Heart left ventricle (tissue), 16 donors: ENCODE measurements at regions not wholly inside any gene's neighbourhood (a gene's known extent, or its start where the extent isn't known, plus 50 kb on each side); places are given as distances from the start of the nearest gene placed in this dataset.

Experiments used
- ATAC-seq, 4 donors: fragments of 200-7000 bp; cut with Tn5 transposase; one replicate each; pipeline ENCODE4 v1.9.1; 2020 to 2022; ENCODE audit warnings: moderate library complexity in 4 of 4, mild to moderate bottlenecking in 3 of 4, moderate number of reproducible peaks in 1 of 4
- DNase-seq, 5 donors: peaks; one replicate each; pipeline ENCODE4 v3.0.0-alpha.2; 2020
- H3K27ac ChIP-seq, 12 donors: fragments of 200-600 bp; sonication (generic) in 4 of 12; one replicate each; pipeline versions ENCODE4 v1.5.0 to v1.8.0; 2016 to 2022; ENCODE audit warnings: mild to moderate bottlenecking in 2 of 12
- H3K27me3 ChIP-seq, 9 donors: fragments of 200-600 bp; sonication (generic) in 2 of 9; one replicate each; pipeline versions ENCODE4 v1.5.1 to v1.8.0; 2016 to 2022; ENCODE audit warnings: mild to moderate bottlenecking in 3 of 9
- H3K36me3 ChIP-seq, 9 donors: fragments of 200-600 bp; sonication (generic) in 2 of 9; one replicate each; pipeline versions ENCODE4 v1.5.0 to v1.8.0; 2018 to 2022; ENCODE audit warnings: mild to moderate bottlenecking in 2 of 9
- H3K4me1 ChIP-seq, 12 donors: fragments of 200-600 bp; sonication (generic) in 4 of 12; one replicate each; pipeline versions ENCODE4 v1.5.0 to v1.8.0; 2016 to 2022; ENCODE audit warnings: mild to moderate bottlenecking in 3 of 12
- H3K4me3 ChIP-seq, 12 donors: fragments of 200-600 bp; sonication (generic) in 4 of 12; one replicate each; pipeline versions ENCODE4 v1.5.0 to v1.8.0; 2017 to 2022; ENCODE audit warnings: mild to moderate bottlenecking in 9 of 12, moderate library complexity in 4 of 12
- H3K9me3 ChIP-seq, 12 donors: fragments of 200-600 bp; sonication (generic) in 4 of 12; one replicate each; pipeline versions ENCODE4 v1.5.0 to v1.8.0; 2016 to 2022; ENCODE audit warnings: mild to moderate bottlenecking in 1 of 12
- POLR2A ChIP-seq, 2 donors: fragments of 450-650 bp; IDR thresholded peaks; one replicate each; pipeline ENCODE4 v1.6.1; 2017; ENCODE audit warnings: antibody characterized with exemption in 2 of 2, mild to moderate bottlenecking in 2 of 2, moderate library complexity in 2 of 2
- WGBS, 4 donors: extraction: QIAGEN DNeasy Blood & Tissue Kit in 2 of 4; methylation state at CpG; one replicate each; pipeline versions ENCODE4 v1.1.5 to v1.1.7; 2013 to 2018; 5-methylcytosine and 5-hydroxymethylcytosine counted together
- intact Hi-C, 10 donors: fragments of 100-400 bp; cut with DNase I; formaldehyde crosslinking; loops; one replicate each; pipeline versions ENCODE4 v1.11.1 to v1.14.2; 2022
- TF ChIP-seq, protein P1 (sequence below), 12 donors: fragments of 200-600 bp; sonication (generic) in 4 of 12; IDR thresholded peaks; one replicate each; pipeline versions ENCODE4 v1.5.0 to v1.8.0; 2018 to 2022; ENCODE audit warnings: antibody characterized with exemption in 12 of 12, mild to moderate bottlenecking in 5 of 12
- donor health status: ischemic (EF 13 %, LVEDD 7.1; RV severe dilation, severe dysfunction).
- donor health status: healthy with polysubstance abuse.
- donor health status: DM: no; HTN: yes; CAD: no.
- donor health status: DM: no; HTN: no; CAD: no.
- donor health status: ischemic (EF 25% LVEDD 6.9; RV normal size, moderate dysfunction).
- donor health status: ischemic (EF 25% LVEDD 5.7; RV mildly dilated, moderate dysfunction).
- donor health status: healthy.
- donor health status: DM: yes; HTN: yes; CAD: no.
- donor health status: ischemic (EF 35%, LVEDD 5.7; RV mildly dilated, moderate dysfunction).
- donor health status: nonischemic (EF 11% LVEDD 7.7; RV severe dilation, severe dysfunction).
- donor health status: DM: yes; HTN: yes; CAD: no.
- donor health status: PGD.
- donor health status: ischemic (EF 29% LVEDD 5.4; RV normal size, mild dysfunction).
- donor health status: nonischemic (EF 23%, LVEDD 6.1; RV moderate dilation, normal function).

DNA sequence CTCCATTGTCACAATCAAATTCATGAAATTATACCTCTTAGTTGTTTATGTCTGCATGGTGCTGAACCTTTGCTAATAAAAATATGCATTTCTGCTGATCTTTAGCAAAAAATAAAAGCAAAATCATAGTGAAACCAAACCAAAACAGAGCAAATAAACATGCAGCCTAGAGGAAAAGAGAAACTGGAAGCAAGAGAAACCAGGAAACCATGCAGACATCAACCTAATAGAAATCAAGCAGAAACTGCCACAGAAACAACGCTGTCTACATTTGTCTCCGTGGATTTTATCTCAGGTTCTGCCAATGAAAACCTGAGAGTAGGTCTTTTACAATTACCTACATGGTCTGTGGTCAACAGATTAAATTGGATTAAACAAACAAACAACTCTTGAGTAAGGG is 173.7 kb downstream of the SYT10 start:
- Histone ChIP-seq H3K4me3 (no peak overlapping the region), H3K27ac (no peak overlapping the region), H3K4me1 (no peaks in the 10 kb centered on the region), H3K36me3 (no peaks in the 10 kb centered on the region), H3K9me3 (no peaks in the 10 kb centered on the region), H3K27me3 (no peaks in the 10 kb centered on the region)
- DNase-seq: no peak
- intact Hi-C loops: no loop called here
- ATAC-seq: no peak
- 55 to 75% (median 58%) methylated on average over 2 of the region's 2 CpGs for WGBS, 4 donors
- TF ChIP-seq, protein P1, sequence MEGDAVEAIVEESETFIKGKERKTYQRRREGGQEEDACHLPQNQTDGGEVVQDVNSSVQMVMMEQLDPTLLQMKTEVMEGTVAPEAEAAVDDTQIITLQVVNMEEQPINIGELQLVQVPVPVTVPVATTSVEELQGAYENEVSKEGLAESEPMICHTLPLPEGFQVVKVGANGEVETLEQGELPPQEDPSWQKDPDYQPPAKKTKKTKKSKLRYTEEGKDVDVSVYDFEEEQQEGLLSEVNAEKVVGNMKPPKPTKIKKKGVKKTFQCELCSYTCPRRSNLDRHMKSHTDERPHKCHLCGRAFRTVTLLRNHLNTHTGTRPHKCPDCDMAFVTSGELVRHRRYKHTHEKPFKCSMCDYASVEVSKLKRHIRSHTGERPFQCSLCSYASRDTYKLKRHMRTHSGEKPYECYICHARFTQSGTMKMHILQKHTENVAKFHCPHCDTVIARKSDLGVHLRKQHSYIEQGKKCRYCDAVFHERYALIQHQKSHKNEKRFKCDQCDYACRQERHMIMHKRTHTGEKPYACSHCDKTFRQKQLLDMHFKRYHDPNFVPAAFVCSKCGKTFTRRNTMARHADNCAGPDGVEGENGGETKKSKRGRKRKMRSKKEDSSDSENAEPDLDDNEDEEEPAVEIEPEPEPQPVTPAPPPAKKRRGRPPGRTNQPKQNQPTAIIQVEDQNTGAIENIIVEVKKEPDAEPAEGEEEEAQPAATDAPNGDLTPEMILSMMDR (IDR thresholded peaks at IDR 0.05): no peak
- TF ChIP-seq POLR2A (IDR thresholded peaks at IDR 0.05): no peak

- Histone ChIP-seq H3K4me1 (no peaks in the 10 kb centered on the region), H3K27me3 (no peaks in the 10 kb centered on the region), H3K9me3 (no peaks in the 10 kb centered on the region), H3K36me3 (no peaks in the 10 kb centered on the region), H3K27ac (no peak overlapping the region), H3K4me3 (no peak overlapping the region)
- intact Hi-C loops: no loop called here
- WGBS, 4 donors: 76 to 94% (median 90%) methylated on average over 1 of the region's 1 CpG
- no peak for ATAC-seq
- TF ChIP-seq, protein P1 (IDR thresholded peaks at IDR 0.05): no peak
- no peak for TF ChIP-seq POLR2A (IDR thresholded peaks at IDR 0.05)
- no peak for DNase-seq
Observed at GRCh38 chr12:33265033-33265731, 174.4 kb downstream of the SYT10 start.

DNA sequence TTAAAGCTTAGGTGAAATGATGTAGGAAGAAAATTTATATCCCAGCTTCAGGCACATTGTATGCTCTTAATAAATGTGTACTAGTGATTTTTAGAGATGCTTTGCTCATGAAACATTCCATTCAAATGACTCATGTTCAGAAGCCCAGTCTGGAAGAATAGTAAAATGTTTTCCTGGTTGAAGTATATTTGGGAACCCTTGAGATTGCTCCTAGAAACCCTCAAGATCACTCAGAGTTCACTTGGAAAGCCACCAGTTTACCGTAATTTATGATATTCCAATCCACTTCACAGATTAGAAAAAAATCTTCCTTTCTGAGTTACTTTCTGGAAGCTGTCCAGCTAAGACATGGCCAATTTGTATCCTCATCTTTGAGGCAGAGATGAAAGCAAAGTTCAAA is 186.4 kb downstream of the SYT10 start:
- WGBS, 4 donors: 32 to 58% (median 47%) methylated on average over 1 of the region's 1 CpG
- no peaks in the 10 kb centered on the region for H3K27me3 ChIP-seq
- no peaks in the 10 kb centered on the region for H3K4me1 ChIP-seq
- H3K27ac ChIP-seq: no peak overlapping the region
- H3K36me3 ChIP-seq: no peaks in the 10 kb centered on the region
- DNase-seq (no peak), ATAC-seq (no peak)
- intact Hi-C loops: no loop called here
- no peak overlapping the region for H3K4me3 ChIP-seq
- no peaks in the 10 kb centered on the region for H3K9me3 ChIP-seq
- TF ChIP-seq POLR2A (IDR thresholded peaks at IDR 0.05): no peak

GRCh38 chr12:33251548-33251947 is 188.1 kb downstream of the SYT10 start:
- ATAC-seq (no peak), DNase-seq (no peak)
- Histone ChIP-seq H3K27me3 (no peaks in the 10 kb centered on the region), H3K27ac (no peak overlapping the region), H3K36me3 (no peaks in the 10 kb centered on the region), H3K4me1 (no peaks in the 10 kb centered on the region), H3K4me3 (no peak overlapping the region), H3K9me3 (no peaks in the 10 kb centered on the region)
- intact Hi-C loops: no loop called here
- no peak for TF ChIP-seq POLR2A (IDR thresholded peaks at IDR 0.05)
- TF ChIP-seq, protein P1 (IDR thresholded peaks at IDR 0.05): no peak

- Histone ChIP-seq H3K36me3 (no peaks in the 10 kb centered on the region), H3K9me3 (no peaks in the 10 kb centered on the region), H3K27me3 (no peaks in the 10 kb centered on the region), H3K4me1 (no peaks in the 10 kb centered on the region), H3K4me3 (no peak overlapping the region), H3K27ac (no peak overlapping the region)
- TF ChIP-seq POLR2A (IDR thresholded peaks at IDR 0.05): no peak
- TF ChIP-seq, protein P1 (IDR thresholded peaks at IDR 0.05): no peak
- intact Hi-C loops: no loop called here
- WGBS, 4 donors: 49 to 59% (median 56%) methylated on average over 3 of the region's 3 CpGs
- ATAC-seq (no peak), DNase-seq (no peak)
Observed at GRCh38 chr12:33248364-33248763, 191.3 kb downstream of the SYT10 start.
